GM19397 (cell line): ENCODE measurements at regions not wholly inside any gene's neighbourhood (a gene's known extent, or its start where the extent isn't known, plus 50 kb on each side); places are given as distances from the start of the nearest gene placed in this dataset.
"Not testable (repeated sequence)": the region's sequence is repeated elsewhere in the genome, so short reads cannot be mapped to it uniquely, and the experiment has no call there.

Source experiments
- ATAC-seq: cut with Tn5 transposase; IDR thresholded peaks from one replicate; pipeline ENCODE4 v1.9.1; 2021; ENCODE audit warnings: mild to moderate bottlenecking, moderate library complexity; ENCODE audit not compliant: unreplicated experiment

GRCh38 chr5:17364987-17365810 lies 132.8 kb upstream of the TAF11L2 start:
- no peak for ATAC-seq

GRCh38 chr5:17365811-17366138 lies 132.3 kb upstream of the TAF11L2 start:
- no peak for ATAC-seq

GRCh38 chr5:17367256-17367840 lies 130.7 kb upstream of the TAF11L2 start:
- ATAC-seq, result no peak

DNA sequence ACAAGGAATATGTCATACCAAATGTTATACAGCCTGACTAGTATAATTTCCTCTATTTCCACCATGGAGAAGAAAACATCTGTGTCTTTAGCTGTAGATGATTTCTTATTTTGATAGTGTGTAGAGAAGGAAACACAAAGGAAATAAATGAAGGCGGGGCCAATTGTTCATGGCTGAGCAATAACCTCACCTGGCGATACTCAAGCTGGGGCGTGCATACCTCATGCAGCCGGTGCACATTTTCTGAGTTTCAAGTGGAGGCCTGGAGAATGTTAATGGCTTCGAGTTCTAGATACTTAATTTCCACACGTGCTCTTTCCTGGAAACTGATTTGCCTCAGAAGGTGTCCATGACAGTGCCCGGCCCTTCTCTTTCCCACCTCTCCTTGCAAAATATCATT lies 127.4 kb upstream of the TAF11L2 start:
- ATAC-seq, result no peak

- ATAC-seq, result no peak
Observed at GRCh38 chr5:17373406-17373805, 124.6 kb upstream of the TAF11L2 start.

DNA sequence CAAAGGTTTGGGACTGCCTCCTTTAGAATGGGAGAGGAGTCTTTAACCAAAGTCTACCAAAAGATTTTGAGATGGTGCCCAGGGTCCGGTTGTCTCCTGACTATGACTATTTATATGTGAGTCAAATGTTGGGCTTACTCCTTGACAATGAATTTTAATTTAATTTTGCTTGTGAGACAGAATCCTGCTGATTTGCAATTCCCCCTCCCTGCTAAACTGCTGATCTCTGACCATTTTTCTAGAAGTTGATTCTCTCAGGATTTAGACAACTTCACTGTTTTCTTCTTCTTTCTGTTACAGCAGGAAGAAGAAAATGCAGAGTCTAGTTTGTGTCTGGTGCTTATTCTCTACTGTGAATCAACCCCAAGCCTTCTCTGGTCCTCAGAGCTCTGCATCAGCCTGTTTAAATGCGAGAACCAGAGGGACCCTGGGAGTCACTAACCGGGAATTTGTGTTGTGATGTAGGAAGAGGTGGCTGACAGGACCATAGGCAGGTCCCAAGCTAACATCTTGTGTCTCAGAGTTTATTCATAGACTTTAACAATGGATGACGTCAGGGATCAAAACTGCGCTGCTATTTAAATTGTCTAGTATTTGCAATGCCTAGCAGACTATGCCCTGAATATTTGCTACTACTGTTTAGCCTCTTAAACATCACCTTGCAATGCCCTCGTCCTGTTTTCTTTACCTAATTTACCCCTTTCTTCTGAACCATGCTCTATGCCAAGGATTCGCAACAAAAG lies 124.0 kb upstream of the TAF11L2 start:
- no peak for ATAC-seq

DNA sequence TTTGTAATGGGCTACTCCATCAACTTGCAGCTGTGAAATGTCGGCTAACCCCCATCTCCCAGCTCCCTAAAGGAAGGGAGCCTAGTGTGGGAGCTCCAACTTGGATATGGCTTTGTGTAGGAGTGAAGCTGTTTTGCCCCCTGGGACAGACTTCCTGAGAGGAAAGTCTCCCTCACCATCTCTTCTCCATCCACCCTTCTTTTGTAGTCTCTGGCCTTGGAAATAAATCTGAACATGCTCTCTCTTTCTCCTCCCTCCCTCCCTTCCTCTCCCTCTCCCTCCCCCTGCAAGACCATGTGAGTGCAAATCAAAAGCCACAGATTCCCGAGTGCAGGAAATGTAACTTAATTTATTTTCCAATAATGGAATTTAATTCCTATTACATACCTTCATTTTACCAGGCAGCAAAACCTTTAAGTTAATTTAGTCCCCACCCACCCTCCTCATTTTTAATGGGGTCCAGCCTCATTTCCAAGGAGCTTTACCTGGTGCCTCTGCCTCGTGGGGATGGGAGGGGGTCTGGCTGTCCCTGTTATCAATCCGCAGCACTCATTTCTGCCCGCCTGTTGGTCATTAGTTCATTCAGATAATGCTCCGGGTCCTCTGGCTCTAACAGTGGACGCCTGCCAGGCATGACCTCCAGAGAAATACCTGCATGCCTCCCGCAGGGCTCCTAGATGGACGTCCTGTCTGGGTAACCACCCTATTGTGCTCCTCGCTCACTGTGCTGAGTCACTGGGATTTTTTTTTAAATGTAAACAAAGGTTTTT lies 122.9 kb upstream of the TAF11L2 start:
- ATAC-seq, result no peak

- not testable (repeated sequence) for ATAC-seq
Observed at GRCh38 chr5:17375886-17376285, 122.1 kb upstream of the TAF11L2 start.

- ATAC-seq, result no peak
Observed at GRCh38 chr5:17378346-17378997, 119.6 kb upstream of the TAF11L2 start.

- ATAC-seq, result no peak
Observed at GRCh38 chr5:17379100-17379951, 118.7 kb upstream of the TAF11L2 start.

DNA sequence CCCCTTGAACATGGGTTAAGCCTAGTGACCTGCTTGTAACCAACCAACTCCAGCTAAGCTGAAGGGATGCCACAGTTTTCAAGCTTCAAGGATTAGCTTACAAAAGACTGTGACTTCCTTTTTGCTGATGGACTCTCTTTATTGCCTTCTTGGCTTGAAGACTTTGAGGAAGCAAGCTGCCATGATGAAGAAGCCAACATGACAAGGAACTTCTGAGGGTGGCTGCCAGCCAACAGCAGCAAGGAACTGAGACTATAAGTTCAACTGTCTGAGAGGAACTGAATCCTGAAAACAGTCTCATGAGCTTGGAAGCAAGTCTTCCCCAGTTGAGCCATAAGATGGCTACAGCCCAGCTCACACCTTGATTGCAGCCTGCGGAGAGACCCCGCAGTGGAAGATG lies 116.1 kb upstream of the TAF11L2 start:
- ATAC-seq, result no peak

DNA sequence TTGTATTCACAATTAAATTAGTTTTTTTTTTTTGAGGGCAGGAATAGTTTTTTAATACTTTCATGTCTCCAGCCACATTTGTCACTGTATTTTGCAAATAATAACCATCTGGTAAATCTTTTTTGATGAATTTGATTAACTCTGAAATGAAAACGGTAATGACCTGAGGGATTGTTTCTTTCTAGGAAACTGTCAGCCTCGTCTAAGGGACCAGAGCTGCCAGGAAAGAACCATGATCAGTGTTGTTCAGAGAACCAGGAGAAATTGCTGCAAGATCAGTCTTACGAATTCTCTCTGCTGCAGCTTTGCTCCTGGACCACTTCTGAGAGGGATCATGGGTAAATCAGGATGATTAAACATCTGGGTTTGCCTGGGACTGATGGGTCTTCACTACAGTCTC lies 114.5 kb upstream of the TAF11L2 start:
- no peak for ATAC-seq

GRCh38 chr5:17384181-17384580 lies 113.8 kb upstream of the TAF11L2 start:
- ATAC-seq, result no peak

GRCh38 chr5:17388717-17389116 lies 109.3 kb upstream of the TAF11L2 start:
- no peak for ATAC-seq

DNA sequence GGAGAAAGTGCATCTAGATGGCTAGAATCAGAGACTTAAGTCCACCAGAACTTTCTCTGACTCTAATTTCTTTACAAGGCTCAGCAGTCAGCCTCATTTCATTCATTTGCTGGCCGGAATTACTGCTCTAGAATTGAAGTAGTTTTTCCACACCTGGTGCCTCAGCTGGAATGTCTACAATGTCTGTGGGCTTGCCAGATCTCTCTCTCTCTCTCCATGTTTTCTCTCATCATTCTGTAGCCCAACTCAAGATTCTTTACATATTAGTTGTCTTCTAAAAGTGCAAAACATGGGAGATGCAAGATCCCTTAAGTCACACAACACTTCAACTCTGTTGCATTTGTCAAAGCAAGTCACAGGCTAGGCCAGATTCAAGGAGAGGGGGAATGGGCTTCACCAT lies 103.9 kb upstream of the TAF11L2 start:
- no peak for ATAC-seq

DNA sequence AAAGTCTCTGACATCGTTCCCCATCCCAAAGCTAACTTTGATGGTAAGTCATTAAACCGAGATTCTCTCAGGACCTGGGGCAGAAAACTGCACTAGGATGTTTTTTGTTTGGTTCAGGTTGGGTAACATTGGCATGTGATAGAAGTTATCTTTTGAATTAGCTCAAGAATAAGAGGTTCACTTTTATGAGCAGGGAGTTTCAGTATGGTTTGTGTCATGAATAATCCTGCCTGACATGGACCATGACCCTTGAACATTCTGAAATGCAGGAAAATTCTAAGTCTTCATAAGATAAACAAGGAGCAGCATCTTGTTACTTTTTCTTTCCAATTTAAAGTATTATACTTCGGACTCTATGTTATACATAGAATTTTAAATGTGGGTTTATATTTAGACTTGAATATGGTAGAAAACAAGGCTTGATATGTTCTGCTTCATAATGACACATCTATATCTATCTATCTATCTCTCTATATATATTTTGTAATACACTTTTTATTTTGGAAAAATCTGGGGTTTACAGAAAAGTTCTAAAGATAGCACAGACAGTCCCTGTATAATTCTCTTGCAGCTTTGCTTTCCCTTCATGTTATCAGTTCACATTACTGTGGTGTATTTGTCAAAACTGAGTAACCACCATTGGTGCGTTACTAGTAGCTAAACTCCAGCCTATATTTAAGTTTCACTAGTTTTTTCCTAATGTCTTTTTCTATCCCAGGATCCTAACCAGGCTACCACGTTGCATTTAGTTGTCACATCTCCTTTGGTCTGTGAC lies 102.7 kb upstream of the TAF11L2 start:
- no peak for ATAC-seq

GRCh38 chr5:17396247-17396646 lies 101.8 kb upstream of the TAF11L2 start:
- no peak for ATAC-seq

DNA sequence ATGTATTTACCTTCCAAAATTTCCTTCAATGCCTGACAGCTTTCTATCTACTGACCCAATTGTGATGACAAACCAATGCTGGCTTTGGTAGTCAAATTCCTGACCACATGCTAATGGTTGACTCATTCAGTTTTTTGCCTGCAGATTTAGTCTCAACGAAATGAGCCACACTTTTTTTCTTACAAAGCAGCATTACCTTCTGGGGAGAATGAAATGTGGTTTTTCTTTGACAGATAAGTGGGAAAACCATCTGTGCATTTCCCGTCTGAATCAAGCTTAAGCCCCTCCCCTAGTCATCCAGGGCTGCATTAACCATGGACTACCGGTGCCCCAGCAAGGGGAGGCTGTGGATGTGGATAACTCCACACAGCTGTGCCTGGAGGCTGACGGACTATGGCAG lies 99.6 kb upstream of the TAF11L2 start:
- no peak for ATAC-seq
